SK-N-SH (cell line): ENCODE measurements at regions not wholly inside any gene's neighbourhood (a gene's known extent, or its start where the extent isn't known, plus 50 kb on each side); places are given as distances from the start of the nearest gene placed in this dataset.
"Not testable (repeated sequence)": the region's sequence is repeated elsewhere in the genome, so short reads cannot be mapped to it uniquely, and the experiment has no call there.

Source experiments
- CTCF ChIA-PET: fragments of 300-600, 350-600 bp; formaldehyde crosslinking; extraction: SDS; loops from one replicate; lab custom pipeline; 2021; lab: Yijun Ruan, JAX
- POLR2A ChIA-PET: fragments of 350-600 bp; sonication (Branson Sonifier 250); formaldehyde crosslinking; extraction: SDS; loops from one replicate; lab custom pipeline; 2020; ENCODE audit warnings: antibody characterized with exemption, inconsistent platforms; lab: Yijun Ruan, JAX
- DNase-seq: peaks from one replicate; pipeline ENCODE4 v3.0.0; 2012
- H2AFZ ChIP-seq: fragments of 200-600 bp; sonication (generic); 2 replicates; pipeline ENCODE4 v1.8.1; 2016; ENCODE audit warnings: antibody characterized with exemption, mild to moderate bottlenecking, low read depth
- H3F3A ChIP-seq: fragments of 200-600 bp; sonication (generic); replicated peaks from 2 replicates; pipeline ENCODE3; 2016; ENCODE audit warnings: antibody characterized with exemption, mild to moderate bottlenecking; ENCODE audit not compliant: insufficient read depth
- H3K27ac ChIP-seq, 2 experiments: fragments of 200-500 bp in 1 of 2; fragments of 200-600 bp in 1 of 2; sonication (Bioruptor generic) in 1 of 2; sonication (generic), shearing (Covaris generic) in 1 of 2; 2 replicates each; pipeline versions ENCODE4 v1.5.1 to v1.6.1; 2014 to 2016; ENCODE audit warnings: low read depth in 2 of 2, inconsistent platforms in 1 of 2, low read length in 1 of 2, mild to moderate bottlenecking in 1 of 2, mixed read lengths in 1 of 2
- H3K27me3 ChIP-seq: fragments of 200-600 bp; sonication (generic), shearing (Covaris generic); 2 replicates; pipeline ENCODE4 v1.6.1; 2016; ENCODE audit warnings: mixed run types; ENCODE audit not compliant: insufficient read depth
- H3K36me3 ChIP-seq, 2 experiments: fragments of 200-500 bp in 1 of 2; fragments of 200-600 bp in 1 of 2; sonication (Bioruptor generic) in 1 of 2; sonication (generic) in 1 of 2; replicated peaks in 1 of 2; 2 replicates each; pipeline versions ENCODE3 to v1.5.1; 2014 to 2016; ENCODE audit warnings: low read length in 1 of 2, mild to moderate bottlenecking in 1 of 2; ENCODE audit not compliant: insufficient read depth in 2 of 2, control insufficient read depth in 1 of 2
- H3K4me1 ChIP-seq, 2 experiments: fragments of 200-500 bp in 1 of 2; fragments of 200-600 bp in 1 of 2; sonication (Bioruptor generic) in 1 of 2; sonication (generic), shearing (Covaris generic) in 1 of 2; 2 replicates each; pipeline versions ENCODE4 v1.5.1 to v1.6.1; 2014 to 2016; ENCODE audit warnings: low read depth in 1 of 2, low read length in 1 of 2, mixed run types in 1 of 2; ENCODE audit not compliant: insufficient read depth in 2 of 2, control insufficient read depth in 1 of 2
- H3K4me2 ChIP-seq: fragments of 200-600 bp; sonication (generic), shearing (Covaris generic); 2 replicates; pipeline ENCODE4 v1.6.1; 2017; ENCODE audit warnings: mixed run types
- H3K4me3 ChIP-seq, 2 experiments: fragments of 200-500 bp in 1 of 2; fragments of 200-600 bp in 1 of 2; sonication (Bioruptor generic) in 1 of 2; sonication (generic), shearing (Covaris generic) in 1 of 2; 2 replicates each; pipeline versions ENCODE4 v1.5.1 to v1.8.1; 2014 to 2016; ENCODE audit warnings: low read depth in 2 of 2, inconsistent platforms in 1 of 2, low read length in 1 of 2, mild to moderate bottlenecking in 1 of 2, mixed read lengths in 1 of 2, moderate library complexity in 1 of 2
- H3K79me2 ChIP-seq: fragments of 200-600 bp; sonication (generic); 2 replicates; pipeline ENCODE4 v1.8.1; 2017; ENCODE audit warnings: mild to moderate bottlenecking; ENCODE audit not compliant: insufficient read depth
- H3K9ac ChIP-seq: fragments of 200-600 bp; sonication (generic); 2 replicates; pipeline ENCODE4 v1.6.1; 2017; ENCODE audit warnings: mixed run types
- H3K9me2 ChIP-seq: fragments of 200-600 bp; sonication (generic); 2 replicates; pipeline ENCODE4 v1.6.1; 2017; ENCODE audit warnings: mixed run types
- H3K9me3 ChIP-seq: fragments of 200-600 bp; sonication (generic); 2 replicates; pipeline ENCODE4 v1.6.1; 2017; ENCODE audit warnings: mixed run types, mild to moderate bottlenecking, moderate library complexity
- H4K20me1 ChIP-seq: fragments of 200-600 bp; sonication (generic); 2 replicates; pipeline ENCODE4 v1.6.1; 2017; ENCODE audit warnings: mild to moderate bottlenecking, mixed run types; ENCODE audit not compliant: insufficient read depth
- ELF1 ChIP-seq: IDR thresholded peaks from 2 replicates; pipeline ENCODE4 v1.4.0; 2012
- EP300 ChIP-seq, 2 experiments: IDR thresholded peaks; 2 replicates each; pipeline versions ENCODE4 v1.4.0 to v1.6.1; 2012; ENCODE audit warnings: borderline replicate concordance in 1 of 2, low read depth in 1 of 2, low read length in 1 of 2
- FOXJ3 ChIP-seq: sonication (generic); formaldehyde crosslinking; IDR thresholded peaks from 2 replicates; pipeline ENCODE4 v1.5.1; 2020; ENCODE audit warnings: mild to moderate bottlenecking, missing genetic modification reagents
- FOXM1 ChIP-seq: IDR thresholded peaks from 2 replicates; pipeline ENCODE4 v1.4.0; 2012; ENCODE audit warnings: low read depth, mild to moderate bottlenecking
- NFIC ChIP-seq: IDR thresholded peaks from 2 replicates; pipeline ENCODE4 v1.4.0; 2012; ENCODE audit warnings: borderline replicate concordance
- POLR2AphosphoS5 ChIP-seq: IDR thresholded peaks from 2 replicates; pipeline ENCODE4 v1.6.1; 2012; ENCODE audit warnings: low read depth, low read length
- RAD21 ChIP-seq: IDR thresholded peaks from 2 replicates; pipeline ENCODE4 v1.6.1; 2012; ENCODE audit warnings: mild to moderate bottlenecking, low read length
- RCOR1 ChIP-seq: fragments of 150-350 bp; IDR thresholded peaks from 2 replicates; pipeline ENCODE4 v1.6.1; 2017; ENCODE audit warnings: antibody characterized with exemption, low read length
- RXRA ChIP-seq: IDR thresholded peaks from 2 replicates; pipeline ENCODE4 v1.4.0; 2012; ENCODE audit warnings: low read depth, mild to moderate bottlenecking, borderline replicate concordance
- SIN3A ChIP-seq: IDR thresholded peaks from 2 replicates; pipeline ENCODE4 v1.6.1; 2012; ENCODE audit warnings: low read depth, mild to moderate bottlenecking, low read length, moderate library complexity, borderline replicate concordance
- SMC3 ChIP-seq: IDR thresholded peaks from 2 replicates; pipeline ENCODE4 v1.6.1; 2012; ENCODE audit warnings: low read depth, low read length, improper control_type of control experiment
- TAF1 ChIP-seq: IDR thresholded peaks from 2 replicates; pipeline ENCODE4 v1.6.1; 2012; ENCODE audit warnings: low read depth, mild to moderate bottlenecking, low read length, moderate library complexity, borderline replicate concordance
- TEAD4 ChIP-seq: IDR thresholded peaks from 2 replicates; pipeline ENCODE4 v1.4.0; 2012; ENCODE audit warnings: mild to moderate bottlenecking, borderline replicate concordance; ENCODE audit not compliant: insufficient read depth
- WGBS: methylation state at CpG from one replicate; pipeline ENCODE4 v1.1.6; 2017; ENCODE audit warnings: low lambda C conversion rate; 5-methylcytosine and 5-hydroxymethylcytosine counted together
- TF ChIP-seq, protein P1 (sequence below): fragments of 150-350 bp; IDR thresholded peaks from 2 replicates; pipeline ENCODE4 v1.6.1; 2017; ENCODE audit warnings: antibody characterized with exemption, low read length, low read depth, borderline replicate concordance
- TF ChIP-seq, protein P2 (sequence below): IDR thresholded peaks from 2 replicates; pipeline ENCODE4 v1.4.0; 2012; ENCODE audit warnings: low read depth, borderline replicate concordance
- TF ChIP-seq, protein P3 (sequence below): fragments of 200-600 bp; sonication (generic); IDR thresholded peaks from 2 replicates; pipeline ENCODE4 v1.6.1; 2017; ENCODE audit warnings: antibody characterized with exemption, mild to moderate bottlenecking, moderate library complexity

DNA sequence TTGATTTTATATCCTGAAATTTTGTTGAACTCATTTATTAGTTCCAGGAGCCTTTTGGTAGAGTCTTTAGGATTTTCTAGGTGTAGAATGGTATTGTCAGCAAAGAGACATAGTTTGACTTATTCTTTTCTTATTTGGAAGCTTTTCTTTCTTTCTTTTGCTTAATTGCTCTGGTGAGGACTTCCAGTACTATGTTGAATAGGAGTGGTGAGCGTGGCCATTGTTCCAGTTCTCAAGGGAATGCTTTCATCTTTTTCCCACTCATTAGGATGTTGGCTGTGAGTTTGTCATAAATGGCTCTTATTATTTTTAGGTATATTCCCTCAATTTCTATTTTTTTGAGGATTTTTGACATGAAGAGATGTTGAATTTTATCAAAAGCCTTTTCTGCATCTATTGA, 182.2 kb upstream of the SPRY2 start:
- Histone ChIP-seq H3K79me2 (no peaks in the 10 kb centered on the region), H3K27me3 (no peaks in the 10 kb centered on the region), H3K9me2 (no peaks in the 10 kb centered on the region), H3K36me3 (no peaks in the 10 kb centered on the region), H3F3A (peaks cover 4% of the 10 kb centered on the region), H3K4me2 (no peak overlapping the region), H3K4me1 (peaks cover 0 to 7% of the 10 kb centered on the region in 2 experiments; a peak in 2 of 4 replicates), H4K20me1 (no peaks in the 10 kb centered on the region), H3K9me3 (no peaks in the 10 kb centered on the region), H3K4me3 (no peak overlapping the region), H3K27ac (no peak overlapping the region), H2AFZ (no peak overlapping the region), H3K9ac (no peak overlapping the region)
- POLR2A ChIA-PET, result no interaction called here
- no peak for DNase-seq
- no peak for TF ChIP-seq RXRA
- TF ChIP-seq, protein P1, sequence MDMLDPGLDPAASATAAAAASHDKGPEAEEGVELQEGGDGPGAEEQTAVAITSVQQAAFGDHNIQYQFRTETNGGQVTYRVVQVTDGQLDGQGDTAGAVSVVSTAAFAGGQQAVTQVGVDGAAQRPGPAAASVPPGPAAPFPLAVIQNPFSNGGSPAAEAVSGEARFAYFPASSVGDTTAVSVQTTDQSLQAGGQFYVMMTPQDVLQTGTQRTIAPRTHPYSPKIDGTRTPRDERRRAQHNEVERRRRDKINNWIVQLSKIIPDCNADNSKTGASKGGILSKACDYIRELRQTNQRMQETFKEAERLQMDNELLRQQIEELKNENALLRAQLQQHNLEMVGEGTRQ, result no peak
- TF ChIP-seq, protein P2, sequence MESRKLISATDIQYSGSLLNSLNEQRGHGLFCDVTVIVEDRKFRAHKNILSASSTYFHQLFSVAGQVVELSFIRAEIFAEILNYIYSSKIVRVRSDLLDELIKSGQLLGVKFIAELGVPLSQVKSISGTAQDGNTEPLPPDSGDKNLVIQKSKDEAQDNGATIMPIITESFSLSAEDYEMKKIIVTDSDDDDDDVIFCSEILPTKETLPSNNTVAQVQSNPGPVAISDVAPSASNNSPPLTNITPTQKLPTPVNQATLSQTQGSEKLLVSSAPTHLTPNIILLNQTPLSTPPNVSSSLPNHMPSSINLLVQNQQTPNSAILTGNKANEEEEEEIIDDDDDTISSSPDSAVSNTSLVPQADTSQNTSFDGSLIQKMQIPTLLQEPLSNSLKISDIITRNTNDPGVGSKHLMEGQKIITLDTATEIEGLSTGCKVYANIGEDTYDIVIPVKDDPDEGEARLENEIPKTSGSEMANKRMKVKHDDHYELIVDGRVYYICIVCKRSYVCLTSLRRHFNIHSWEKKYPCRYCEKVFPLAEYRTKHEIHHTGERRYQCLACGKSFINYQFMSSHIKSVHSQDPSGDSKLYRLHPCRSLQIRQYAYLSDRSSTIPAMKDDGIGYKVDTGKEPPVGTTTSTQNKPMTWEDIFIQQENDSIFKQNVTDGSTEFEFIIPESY, result no peak
- no peak for TF ChIP-seq FOXJ3
- TF ChIP-seq FOXM1, result no peak
- no peak for TF ChIP-seq SMC3
- TF ChIP-seq TAF1, result no peak
- no peak for TF ChIP-seq TEAD4
- no peak for TF ChIP-seq RAD21
- no peak for TF ChIP-seq POLR2AphosphoS5
- TF ChIP-seq NFIC, result no peak
- TF ChIP-seq EP300 (IDR thresholded peaks at IDR 0.05; ENCODE audit: borderline replicate concordance in 1 of 2, low read depth in 1 of 2, low read length in 1 of 2), result no peak
- no peak for TF ChIP-seq SIN3A
- TF ChIP-seq, protein P3, sequence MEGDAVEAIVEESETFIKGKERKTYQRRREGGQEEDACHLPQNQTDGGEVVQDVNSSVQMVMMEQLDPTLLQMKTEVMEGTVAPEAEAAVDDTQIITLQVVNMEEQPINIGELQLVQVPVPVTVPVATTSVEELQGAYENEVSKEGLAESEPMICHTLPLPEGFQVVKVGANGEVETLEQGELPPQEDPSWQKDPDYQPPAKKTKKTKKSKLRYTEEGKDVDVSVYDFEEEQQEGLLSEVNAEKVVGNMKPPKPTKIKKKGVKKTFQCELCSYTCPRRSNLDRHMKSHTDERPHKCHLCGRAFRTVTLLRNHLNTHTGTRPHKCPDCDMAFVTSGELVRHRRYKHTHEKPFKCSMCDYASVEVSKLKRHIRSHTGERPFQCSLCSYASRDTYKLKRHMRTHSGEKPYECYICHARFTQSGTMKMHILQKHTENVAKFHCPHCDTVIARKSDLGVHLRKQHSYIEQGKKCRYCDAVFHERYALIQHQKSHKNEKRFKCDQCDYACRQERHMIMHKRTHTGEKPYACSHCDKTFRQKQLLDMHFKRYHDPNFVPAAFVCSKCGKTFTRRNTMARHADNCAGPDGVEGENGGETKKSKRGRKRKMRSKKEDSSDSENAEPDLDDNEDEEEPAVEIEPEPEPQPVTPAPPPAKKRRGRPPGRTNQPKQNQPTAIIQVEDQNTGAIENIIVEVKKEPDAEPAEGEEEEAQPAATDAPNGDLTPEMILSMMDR, result no peak
- TF ChIP-seq ELF1, result no peak
- no peak for TF ChIP-seq RCOR1
- WGBS, result 93% methylated on average over 1 of the region's 1 CpG
- CTCF ChIA-PET, result no interaction called here

DNA sequence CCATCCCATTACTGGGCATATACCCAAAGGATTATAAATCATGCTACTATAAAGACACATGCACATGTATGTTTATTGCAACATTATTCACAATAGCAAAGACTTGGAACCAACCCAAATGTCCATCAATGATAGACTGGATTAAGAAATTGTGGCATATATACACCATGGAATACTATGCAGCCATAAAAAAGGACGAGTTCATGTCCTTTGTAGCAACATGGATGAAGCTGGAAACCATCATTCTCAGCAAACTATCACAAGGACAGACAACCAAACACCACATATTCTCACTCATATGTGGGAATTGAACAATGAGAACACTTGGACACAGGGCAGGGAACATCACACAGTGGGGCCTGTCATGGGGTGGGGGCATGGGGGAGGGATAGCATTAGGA, 181.5 kb upstream of the SPRY2 start:
- WGBS, result 27% methylated on average over 1 of the region's 1 CpG
- not testable (repeated sequence) for DNase-seq, H3K9ac ChIP-seq

More for the DNA sequence above, 181.5 kb upstream of the SPRY2 start:
- H3K27ac ChIP-seq, H3K9me2 ChIP-seq, H3K36me3 ChIP-seq, H2AFZ ChIP-seq, H3K9me3 ChIP-seq, H3K4me1 ChIP-seq, H4K20me1 ChIP-seq, H3K79me2 ChIP-seq, POLR2A ChIA-PET, H3K4me2 ChIP-seq, H3K27me3 ChIP-seq, CTCF ChIA-PET, H3K4me3 ChIP-seq, H3F3A ChIP-seq: not testable (repeated sequence)
